GM18868 (cell line): ENCODE measurements at regions not wholly inside any gene's neighbourhood (a gene's known extent, or its start where the extent isn't known, plus 50 kb on each side); places are given as distances from the start of the nearest gene placed in this dataset.

Experiments
- ATAC-seq: cut with Tn5 transposase; IDR thresholded peaks from one replicate; pipeline ENCODE4 v1.9.1; 2021; ENCODE audit warnings: mild to moderate bottlenecking, moderate library complexity; ENCODE audit not compliant: unreplicated experiment

- no peak for ATAC-seq
These were observed 385.8 kb upstream of the RBFOX1 start for GRCh38 chr16:6946802-6947201.

GRCh38 chr16:6946106-6946505 is 386.5 kb upstream of the RBFOX1 start:
- ATAC-seq = no peak

GRCh38 chr16:6940968-6941367 is 391.7 kb upstream of the RBFOX1 start:
- ATAC-seq = no peak

DNA sequence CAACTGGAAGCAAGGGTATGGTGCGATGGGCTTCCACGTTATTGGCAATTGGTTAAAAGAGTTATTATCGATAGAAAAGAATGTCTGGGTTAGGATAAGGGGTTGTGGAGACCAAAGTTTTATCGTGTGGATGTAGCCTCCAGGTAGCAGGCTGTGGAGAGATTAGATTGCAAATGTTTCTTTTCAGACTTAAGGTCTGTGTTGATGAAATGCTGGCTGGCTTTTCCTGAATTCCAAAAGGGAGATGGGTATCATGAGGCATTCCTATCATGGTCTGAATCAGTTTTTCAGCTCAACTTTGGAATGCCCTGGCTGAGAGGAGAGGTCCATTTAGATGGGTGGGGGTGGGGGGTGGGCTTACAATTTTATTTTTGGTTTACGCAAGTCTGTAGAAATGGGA is 395.0 kb upstream of the RBFOX1 start:
- ATAC-seq = no peak

- ATAC-seq = no peak
These were observed 399.7 kb upstream of the RBFOX1 start for GRCh38 chr16:6932871-6933385.

- no peak for ATAC-seq
These were observed 402.8 kb upstream of the RBFOX1 start for GRCh38 chr16:6929868-6930267.

DNA sequence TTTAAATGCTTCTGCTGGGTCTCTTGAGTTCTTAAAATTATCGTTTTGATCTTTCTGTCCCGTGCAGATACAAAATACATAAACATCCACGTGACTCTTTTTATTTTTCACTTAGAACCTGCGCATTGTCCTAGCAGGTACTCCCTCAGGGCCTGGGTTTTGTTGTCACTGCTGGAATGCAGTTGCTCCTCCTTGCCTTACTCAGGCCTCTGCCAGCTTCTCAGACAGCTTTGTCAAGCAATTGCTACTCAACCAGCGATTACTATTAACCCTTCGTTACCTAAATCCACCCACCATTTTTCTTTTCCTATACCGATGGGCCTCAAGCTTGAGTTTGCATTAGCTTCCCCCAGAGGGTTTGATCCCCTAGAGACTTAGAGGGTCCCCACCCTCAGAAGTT is 405.9 kb upstream of the RBFOX1 start:
- ATAC-seq = no peak

DNA sequence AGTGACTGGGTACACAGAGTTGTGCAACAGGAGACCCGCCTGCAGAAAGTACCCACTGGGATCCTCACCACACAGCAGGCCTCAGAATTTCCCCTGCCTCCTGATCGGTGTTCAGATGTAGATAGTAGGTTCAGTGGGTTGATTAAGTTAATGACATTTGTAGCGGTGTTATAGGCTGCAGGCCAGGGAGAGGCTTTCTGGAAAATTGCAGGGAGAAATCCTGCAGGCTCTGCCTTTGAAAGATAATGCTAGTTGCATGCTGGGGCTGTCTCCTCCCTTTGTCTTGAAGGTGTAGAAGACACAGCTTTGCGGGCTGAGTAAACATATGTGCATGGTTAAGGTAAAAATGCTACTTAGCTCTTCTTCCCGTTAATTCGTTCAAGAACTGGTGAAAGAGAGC is 406.3 kb upstream of the RBFOX1 start:
- ATAC-seq = no peak

DNA sequence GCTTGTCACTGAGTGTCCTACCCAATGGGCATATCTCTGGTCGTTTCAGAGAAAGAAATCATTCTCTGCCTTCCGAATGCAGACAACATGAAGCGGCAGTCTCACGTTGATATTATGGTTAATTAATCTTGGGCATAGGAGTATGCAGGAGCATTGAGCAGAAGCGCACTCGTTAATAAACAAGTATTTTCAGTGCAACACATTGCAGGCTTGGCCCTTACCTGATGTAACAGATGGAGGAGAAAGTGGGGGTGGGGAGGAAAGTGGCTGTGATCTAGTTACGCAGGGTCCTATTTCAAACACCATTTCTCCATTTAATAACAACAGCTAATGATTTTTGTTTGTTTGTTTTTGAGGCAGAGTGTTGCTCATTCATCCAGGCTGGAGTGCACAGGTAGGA is 414.0 kb upstream of the RBFOX1 start:
- no peak for ATAC-seq

DNA sequence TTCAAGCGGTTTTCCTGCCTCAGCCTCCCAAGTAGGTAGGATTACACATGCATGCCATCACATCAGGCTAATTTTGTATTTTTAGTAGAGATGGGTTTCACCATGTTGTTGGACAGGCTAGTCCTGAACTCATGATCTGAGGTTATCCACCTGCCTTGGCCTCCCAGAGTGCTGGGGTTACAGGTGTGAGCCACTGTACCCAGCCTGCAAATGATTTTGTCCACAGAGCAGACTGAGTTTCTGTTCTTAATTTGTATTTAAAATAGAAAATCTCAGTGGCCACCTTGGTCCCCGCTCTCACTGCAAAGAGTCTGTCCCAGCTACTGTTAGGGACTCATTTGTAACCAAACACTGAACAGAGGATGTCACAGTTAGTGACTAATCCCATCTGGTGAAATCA is 415.7 kb upstream of the RBFOX1 start:
- no peak for ATAC-seq

DNA sequence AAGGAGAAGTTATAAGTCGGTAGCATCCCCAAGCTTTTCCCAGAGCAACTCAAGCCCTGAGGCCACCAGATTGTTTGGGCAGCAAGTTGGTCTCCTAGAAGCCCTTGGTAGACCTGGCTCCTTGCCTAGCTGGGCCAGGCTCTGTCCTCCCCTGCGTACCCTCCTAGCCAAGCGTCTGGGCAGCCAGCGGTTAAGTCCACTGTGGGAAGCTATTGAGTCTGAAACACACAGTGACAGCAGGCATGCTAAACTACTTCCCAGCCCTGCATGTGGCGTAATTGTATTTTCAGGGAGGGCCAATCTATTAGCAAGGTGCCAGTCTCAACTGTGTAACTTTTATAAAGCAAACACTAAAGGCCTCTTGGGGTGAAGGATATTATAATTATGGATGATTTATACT is 419.1 kb upstream of the RBFOX1 start:
- no peak for ATAC-seq

- no peak for ATAC-seq
These were observed 422.3 kb upstream of the RBFOX1 start for GRCh38 chr16:6910301-6910700.

DNA sequence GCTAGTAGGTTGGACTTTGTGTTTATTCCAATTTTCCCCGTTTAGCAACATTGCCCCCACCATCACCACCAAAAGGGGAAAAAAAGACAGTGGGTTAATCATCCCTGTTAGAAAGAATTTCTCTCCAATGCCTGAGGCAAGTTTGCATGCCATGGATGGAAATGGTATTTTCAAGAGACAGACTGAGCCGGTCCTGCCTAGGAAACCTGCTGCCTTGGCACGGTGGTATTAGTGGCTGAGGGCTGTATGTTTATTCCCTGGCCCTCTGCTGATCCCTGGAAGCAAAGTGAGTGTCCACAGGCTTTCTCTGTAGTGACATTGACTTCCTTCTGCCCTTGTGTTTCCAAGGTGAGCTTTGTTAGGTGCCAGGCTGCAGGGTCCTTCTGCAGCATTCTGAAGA is 427.0 kb upstream of the RBFOX1 start:
- no peak for ATAC-seq

GRCh38 chr16:6903671-6904070 is 429.0 kb upstream of the RBFOX1 start:
- no peak for ATAC-seq

DNA sequence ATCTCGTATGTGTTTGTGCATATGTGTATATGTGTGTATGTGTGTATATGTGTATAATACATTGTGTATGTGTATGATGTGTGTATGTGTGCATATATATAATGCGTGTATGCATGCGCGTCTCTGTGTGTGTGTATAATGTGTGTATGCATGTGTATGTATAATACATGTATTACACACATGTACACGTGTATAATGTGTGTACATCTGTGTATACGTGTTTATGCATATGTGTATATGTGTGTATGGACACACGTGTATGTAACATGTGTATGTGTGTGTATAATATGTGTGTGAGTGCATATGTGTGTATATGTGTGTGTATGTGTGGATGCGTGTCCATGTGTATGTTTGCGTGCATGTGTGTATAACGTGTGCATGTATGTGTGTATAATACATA is 433.7 kb upstream of the RBFOX1 start:
- ATAC-seq = no peak

DNA sequence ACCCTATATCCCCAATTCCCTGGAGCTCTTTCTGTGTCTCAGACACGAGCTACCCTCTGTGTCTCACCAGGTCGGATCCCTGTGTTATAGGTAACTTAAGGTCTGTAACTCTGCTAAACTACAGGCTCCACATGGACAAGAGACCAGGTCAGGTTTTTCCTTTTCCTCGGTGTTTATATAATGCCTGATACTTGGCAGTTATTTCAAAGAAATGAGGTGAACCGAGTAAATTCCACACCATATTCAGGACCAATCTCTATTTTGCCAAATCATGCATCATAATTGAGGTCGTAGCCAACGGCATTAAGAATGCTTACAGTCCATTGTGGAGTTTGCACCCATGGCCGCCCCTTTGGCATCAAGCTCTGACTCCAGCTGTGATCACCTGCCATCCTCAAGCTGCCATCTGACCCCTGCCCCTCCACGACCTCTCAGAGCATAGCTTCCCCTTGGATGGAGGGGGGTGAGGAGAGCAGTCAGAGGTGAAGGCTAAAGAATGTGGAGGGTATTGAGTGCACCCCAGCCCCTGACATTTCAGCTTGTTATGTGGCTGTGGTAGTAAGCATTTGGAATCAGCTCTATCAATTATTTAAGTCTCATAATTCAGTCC is 434.7 kb upstream of the RBFOX1 start:
- ATAC-seq = no peak

DNA sequence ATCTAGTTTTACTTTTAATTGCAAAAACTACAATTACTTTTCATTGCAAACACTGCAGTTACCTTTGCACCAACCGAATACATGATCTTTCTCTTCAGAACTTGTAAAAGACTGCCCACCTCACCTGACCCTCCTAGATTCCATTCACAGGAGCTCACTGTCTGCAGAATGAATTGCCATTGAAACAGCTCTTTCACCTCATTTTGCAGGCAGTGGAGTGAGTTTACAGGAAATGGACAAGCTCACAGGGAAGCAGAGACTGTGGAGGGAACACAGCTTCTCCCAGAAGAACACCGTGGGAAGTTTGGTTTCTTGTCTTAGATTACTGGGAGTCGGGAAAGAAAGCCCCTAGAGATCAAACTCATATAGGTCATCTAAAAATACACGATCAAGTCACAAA is 439.7 kb upstream of the RBFOX1 start:
- no peak for ATAC-seq

GRCh38 chr16:6891496-6891895 is 441.1 kb upstream of the RBFOX1 start:
- no peak for ATAC-seq

DNA sequence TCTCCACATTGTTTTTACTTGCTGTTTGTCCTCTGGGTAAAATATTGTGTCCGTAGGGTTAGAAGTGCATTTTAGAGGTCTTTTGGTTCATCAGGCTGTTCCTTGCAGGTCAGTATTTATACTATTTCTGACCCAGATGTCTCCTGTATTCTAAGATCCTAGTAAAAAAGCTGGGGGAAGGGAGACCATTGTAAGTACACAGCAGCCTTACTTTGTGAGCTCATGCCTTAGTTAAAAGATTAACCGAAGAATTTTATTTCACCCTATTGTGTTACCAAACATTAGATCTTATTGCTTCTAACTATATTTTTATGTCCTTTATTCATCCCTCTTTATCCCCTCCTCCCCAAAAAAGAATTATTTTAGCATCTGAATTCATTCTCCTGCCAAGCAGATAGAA is 444.1 kb upstream of the RBFOX1 start:
- ATAC-seq = no peak

DNA sequence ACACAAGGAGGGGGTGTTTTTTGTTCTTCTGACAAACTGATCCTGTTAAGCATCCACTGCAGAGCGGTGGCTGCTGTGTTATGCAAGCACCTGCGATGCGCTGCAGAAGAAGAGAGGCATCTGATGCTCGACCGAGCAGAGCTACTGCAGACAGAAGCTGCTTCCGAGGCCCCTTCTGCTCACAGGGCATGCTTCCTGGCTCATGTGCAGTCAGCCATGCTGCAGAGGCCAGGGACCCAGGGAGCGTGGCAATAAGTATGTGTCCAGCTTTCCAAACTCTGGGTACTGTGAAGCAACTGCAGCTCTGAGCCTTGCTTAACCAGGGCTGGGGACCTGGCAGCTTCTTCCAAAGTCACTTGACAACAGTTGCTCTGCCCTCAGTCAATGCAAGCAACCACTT is 448.6 kb upstream of the RBFOX1 start:
- no peak for ATAC-seq

DNA sequence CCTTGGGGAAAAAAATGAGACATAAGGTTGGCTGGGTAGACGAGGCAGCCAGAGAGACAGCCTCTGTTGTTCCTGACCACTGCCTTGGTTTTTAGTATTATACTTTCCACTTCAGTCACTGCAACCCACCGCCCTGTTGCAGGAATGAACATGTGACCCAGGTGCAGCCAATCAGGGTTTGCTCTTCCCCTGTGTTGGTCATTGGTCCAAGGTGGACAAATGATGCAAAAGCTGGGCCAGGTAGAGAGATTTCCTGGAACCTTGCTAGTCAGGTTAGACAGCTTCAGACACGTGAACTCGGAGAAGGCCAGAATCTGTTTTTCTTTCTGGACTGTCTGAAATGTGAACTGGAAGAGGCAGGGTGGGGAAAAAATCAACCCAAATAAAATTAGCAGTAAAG is 452.4 kb upstream of the RBFOX1 start:
- no peak for ATAC-seq

DNA sequence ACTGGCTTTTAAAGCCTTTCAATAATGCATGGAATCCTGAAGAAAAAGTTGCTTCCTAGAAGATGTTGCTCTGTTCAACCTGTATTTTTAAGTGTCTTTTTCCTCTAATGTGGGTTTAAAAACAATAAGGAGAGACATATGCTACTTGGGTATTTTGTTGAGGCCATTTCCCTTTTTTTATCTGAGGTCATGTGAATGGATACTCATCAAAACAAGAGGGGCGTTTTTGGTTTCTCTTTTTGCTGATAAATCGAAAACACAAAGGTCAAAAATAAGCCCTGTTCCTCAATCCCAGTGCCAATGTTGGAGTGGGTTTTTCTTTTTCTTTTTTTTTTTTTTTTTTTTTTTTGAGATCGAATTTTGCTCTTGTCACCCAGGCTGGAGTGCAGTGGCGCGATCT is 468.0 kb upstream of the RBFOX1 start:
- ATAC-seq = no peak

GRCh38 chr16:6864244-6864643 is 468.4 kb upstream of the RBFOX1 start:
- ATAC-seq = no peak
